GM10266 (cell line): ENCODE measurements at regions not wholly inside any gene's neighbourhood (a gene's known extent, or its start where the extent isn't known, plus 50 kb on each side); places are given as distances from the start of the nearest gene placed in this dataset.

ENCODE experiments used
- DNase-seq: peaks from one replicate; pipeline ENCODE4 v3.0.0; 2012; ENCODE audit errors: extremely low spot score
- CTCF ChIP-seq: IDR thresholded peaks from 2 replicates; pipeline ENCODE4 v1.5.1; 2012; ENCODE audit warnings: mild to moderate bottlenecking, low read depth; ENCODE audit not compliant: control insufficient read depth, insufficient read depth; ENCODE audit errors: missing control alignments

- DNase-seq = no peak
Measured at GRCh38 chr18:28757466-28758008, 580.6 kb upstream of the CDH2 start.

GRCh38 chr18:28743115-28743514 lies 566.2 kb upstream of the CDH2 start:
- TF ChIP-seq CTCF = no peak
- DNase-seq = no peak

More at GRCh38 chr18:28757466-28758008, 580.6 kb upstream of the CDH2 start:
- no peak for TF ChIP-seq CTCF

DNA sequence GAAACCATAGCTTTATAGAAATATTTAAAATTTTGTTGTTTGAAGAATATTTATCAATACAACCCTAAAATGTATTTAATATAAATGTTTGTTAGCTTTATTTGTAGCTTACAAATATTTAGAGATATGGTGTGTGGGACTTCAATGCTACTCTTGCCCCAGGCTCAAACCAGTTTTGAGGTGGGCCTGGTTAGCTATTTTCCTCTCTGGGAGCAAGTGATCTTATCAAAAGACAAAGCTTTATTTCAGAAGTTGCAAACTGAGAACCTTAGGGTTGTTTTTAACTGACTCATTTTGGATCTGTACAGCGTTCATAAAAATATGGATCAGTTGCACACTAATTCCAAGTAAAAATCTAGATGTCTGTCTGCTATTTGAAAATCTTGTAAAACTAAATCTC lies 563.6 kb upstream of the CDH2 start:
- DNase-seq = no peak
- no peak for TF ChIP-seq CTCF

DNA sequence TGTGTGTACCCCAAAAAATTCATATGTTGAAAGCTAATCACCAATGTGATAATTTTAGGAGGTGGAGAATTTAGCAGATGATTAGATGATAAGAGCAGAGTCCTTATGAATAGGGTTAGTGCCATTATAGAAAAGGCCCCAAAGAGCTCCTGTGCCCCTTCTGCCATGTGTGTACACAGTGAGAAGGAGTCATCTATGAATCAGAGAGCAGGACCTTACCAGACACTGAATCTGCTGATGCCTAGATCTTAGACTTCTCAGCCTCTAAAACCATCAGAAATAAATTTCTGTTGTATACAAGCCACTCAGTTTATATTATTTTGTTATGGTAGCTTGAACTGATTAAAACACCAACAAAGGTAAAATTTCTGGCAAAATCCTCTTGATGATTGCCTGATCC lies 560.0 kb upstream of the CDH2 start:
- TF ChIP-seq CTCF = no peak
- DNase-seq = no peak

GRCh38 chr18:28736223-28736622 lies 559.3 kb upstream of the CDH2 start:
- no peak for DNase-seq
- TF ChIP-seq CTCF = no peak

- DNase-seq = no peak
- TF ChIP-seq CTCF = no peak
Measured at GRCh38 chr18:28735731-28736130, 558.8 kb upstream of the CDH2 start.

- no peak for DNase-seq
- no peak for TF ChIP-seq CTCF
Measured at GRCh38 chr18:28729321-28729720, 552.4 kb upstream of the CDH2 start.
